ENCODE measurements at regions not wholly inside any gene's neighbourhood (a gene's known extent, or its start where the extent isn't known, plus 50 kb on each side); places are given as distances from the start of the nearest gene placed in this dataset.

GRCh38 chr17:12522743-12523183 is 142.9 kb upstream of the MYOCD start:
- FAIRE-seq: no peak
- DNase-seq (ENCODE audit: low spot score): peak; percentile 87

GRCh38 chr17:12523244-12523643 is 142.4 kb upstream of the MYOCD start:
- DNase-seq (ENCODE audit: low spot score) (no peak), FAIRE-seq (no peak)

GRCh38 chr17:12528036-12528435 is 137.7 kb upstream of the MYOCD start:
- DNase-seq (ENCODE audit: low spot score) (no peak), FAIRE-seq (no peak)

- no peak for DNase-seq (ENCODE audit: low spot score)
- no peak for FAIRE-seq
Observed at GRCh38 chr17:12530161-12530560, 135.5 kb upstream of the MYOCD start.

DNA sequence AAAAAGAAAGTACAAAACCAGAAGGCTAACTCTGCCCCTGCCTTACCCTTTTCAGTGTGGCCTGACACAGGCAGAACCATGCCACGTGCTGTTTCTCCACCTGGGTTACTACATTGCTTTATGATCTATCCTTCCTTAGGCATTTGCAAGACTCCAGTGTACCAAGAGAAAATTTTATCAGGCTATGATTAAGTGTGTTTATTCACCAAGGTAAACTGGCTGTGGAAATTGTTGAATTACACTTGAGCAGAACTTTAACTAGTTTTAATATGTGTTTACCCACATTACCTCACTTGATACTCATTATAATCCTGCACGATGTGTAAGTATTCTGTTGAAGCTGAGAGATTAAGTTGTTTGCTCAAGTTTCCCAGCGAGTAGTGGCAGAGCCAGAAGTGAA is 129.7 kb upstream of the MYOCD start:
- DNase-seq (ENCODE audit: low spot score): no peak
- FAIRE-seq: no peak

GRCh38 chr17:12536472-12536871 is 129.2 kb upstream of the MYOCD start:
- FAIRE-seq (no peak), DNase-seq (ENCODE audit: low spot score) (no peak)

- FAIRE-seq (no peak), DNase-seq (ENCODE audit: low spot score) (no peak)
Observed at GRCh38 chr17:12537436-12537835, 128.3 kb upstream of the MYOCD start.

DNA sequence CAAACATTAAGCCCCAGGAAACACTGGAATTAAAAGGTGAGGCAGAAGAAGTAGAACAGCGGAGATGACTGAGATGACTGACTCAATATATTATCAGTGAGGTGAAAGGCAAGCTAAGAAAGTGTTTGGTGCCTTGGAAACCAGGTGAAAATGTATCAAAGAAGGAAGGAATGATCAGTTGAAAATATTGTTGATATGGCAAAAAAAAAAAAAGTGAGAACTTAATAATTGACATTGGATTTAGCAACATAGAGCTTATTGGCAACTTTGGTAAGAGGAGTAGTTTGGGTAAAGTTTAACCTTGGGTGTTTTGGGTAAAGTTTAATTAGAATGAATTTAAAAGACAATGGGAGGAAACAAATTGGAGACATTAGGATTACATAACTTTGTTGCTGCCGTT is 127.7 kb upstream of the MYOCD start:
- FAIRE-seq: no peak
- DNase-seq (ENCODE audit: low spot score): no peak

DNA sequence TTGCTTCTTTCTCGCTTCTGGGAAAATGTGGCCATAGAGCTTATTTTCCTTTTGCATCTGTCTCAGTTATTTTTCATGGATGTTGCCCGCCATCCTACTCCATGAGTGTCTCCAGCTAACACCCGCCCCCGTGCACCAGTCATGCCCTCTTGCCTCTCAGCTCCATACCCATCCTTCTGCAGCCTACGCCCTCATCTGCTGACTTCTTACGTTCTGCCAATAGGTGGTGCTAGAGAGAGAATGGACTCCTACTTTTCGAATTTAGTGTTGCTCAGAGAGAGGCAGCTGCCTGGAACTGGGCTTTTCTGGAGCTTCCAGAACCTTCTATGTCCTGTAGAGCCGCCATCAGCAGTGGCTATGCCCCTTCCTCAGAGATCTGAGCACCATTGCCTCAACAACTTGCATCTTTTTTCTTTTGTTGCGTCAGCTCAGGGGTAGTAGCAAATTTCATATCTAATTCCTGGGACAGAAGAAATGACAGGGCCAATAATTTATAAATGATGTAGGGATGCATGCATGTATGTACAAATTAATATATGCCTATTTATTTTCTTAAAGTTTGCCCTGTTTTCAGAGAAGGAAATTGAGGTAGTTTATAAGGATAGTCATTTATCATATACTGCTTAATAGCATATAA is 119.7 kb upstream of the MYOCD start:
- FAIRE-seq (no peak), DNase-seq (ENCODE audit: low spot score) (peak; percentile 46)

DNA sequence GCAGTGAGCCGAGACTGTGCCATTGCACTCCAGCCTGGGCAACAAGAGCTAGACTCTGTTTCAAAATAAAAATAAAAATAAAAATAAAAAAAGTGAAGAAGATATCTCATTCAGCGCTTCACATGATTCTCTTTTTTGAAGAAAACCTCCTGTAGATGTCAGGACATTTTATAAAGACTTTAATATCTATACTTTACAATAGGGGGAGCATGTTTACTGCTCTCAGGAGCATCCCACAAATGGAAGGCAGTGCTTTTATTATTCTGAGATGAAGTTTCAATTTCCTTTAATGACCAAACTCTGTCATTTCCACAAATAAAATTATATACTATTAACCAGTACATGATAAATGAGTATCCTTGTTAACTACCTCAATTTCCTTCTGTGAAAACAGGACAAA is 118.7 kb upstream of the MYOCD start:
- DNase-seq (ENCODE audit: low spot score) (no peak), FAIRE-seq (no peak)

DNA sequence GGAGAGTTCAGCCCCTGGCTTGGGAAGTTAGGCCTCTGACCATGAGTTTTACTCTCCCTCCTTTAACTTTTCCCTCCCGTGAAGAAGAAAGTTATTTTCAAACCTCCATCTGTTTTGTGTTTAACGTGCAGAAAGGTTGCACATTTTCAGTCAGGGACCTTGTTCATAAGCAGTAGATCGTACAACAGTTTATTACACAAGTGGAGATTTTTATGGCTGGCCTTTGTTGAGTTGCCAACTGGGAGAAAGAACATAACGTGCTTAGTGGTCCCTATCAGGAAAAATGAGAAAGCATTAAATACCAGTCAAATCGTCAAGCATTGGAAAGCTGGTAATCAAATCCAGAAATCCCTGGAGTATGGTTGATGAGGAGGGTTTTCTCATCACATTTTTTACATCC is 117.9 kb upstream of the MYOCD start:
- no peak for FAIRE-seq
- DNase-seq (ENCODE audit: low spot score): no peak

DNA sequence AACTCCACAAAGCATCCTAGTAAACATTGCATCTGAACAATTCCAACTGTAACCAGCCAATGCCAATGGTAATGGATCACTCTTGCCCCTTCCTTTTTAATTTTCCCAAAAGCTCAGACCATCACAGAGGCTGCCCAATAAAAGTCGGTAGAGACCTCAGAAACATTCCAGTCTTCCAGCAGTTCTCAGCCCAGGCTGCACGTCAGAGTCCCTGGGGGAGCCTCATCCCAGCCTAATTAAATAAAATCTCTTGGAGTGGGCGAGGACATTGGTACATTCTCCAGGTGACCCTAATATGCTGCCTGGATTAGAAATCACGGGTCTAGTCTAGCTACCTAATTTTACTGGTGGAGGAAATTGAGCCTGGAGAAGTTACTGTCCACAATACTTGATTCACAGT is 117.1 kb upstream of the MYOCD start:
- no peak for FAIRE-seq
- no peak for DNase-seq (ENCODE audit: low spot score)

GRCh38 chr17:12549499-12550041 is 116.1 kb upstream of the MYOCD start:
- no peak for FAIRE-seq
- DNase-seq (ENCODE audit: low spot score): no peak

GRCh38 chr17:12553625-12554024 is 112.1 kb upstream of the MYOCD start:
- no peak for FAIRE-seq
- no peak for DNase-seq (ENCODE audit: low spot score)

DNA sequence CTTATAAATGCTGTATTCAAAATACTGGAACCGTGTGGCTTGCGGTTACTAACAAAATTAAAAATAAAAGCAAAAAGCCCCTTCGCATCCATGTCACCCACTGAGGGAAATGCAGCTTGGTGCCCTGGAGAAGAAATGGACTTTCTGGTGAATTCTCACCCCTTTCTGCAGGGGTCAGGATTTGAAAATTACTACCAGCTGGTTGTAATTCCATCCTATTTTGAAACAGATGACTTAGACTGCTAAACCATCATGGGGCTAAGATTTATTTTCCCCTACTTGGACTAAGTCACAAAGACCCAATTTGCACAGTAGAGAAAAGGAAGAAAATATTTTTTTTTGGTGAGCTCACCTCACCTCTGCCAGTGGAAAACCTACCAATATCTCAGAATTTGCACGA is 111.4 kb upstream of the MYOCD start:
- no peak for DNase-seq (ENCODE audit: low spot score)
- FAIRE-seq: no peak

- FAIRE-seq: no peak
- no peak for DNase-seq (ENCODE audit: low spot score)
Observed at GRCh38 chr17:12566291-12566690, 99.4 kb upstream of the MYOCD start.

DNA sequence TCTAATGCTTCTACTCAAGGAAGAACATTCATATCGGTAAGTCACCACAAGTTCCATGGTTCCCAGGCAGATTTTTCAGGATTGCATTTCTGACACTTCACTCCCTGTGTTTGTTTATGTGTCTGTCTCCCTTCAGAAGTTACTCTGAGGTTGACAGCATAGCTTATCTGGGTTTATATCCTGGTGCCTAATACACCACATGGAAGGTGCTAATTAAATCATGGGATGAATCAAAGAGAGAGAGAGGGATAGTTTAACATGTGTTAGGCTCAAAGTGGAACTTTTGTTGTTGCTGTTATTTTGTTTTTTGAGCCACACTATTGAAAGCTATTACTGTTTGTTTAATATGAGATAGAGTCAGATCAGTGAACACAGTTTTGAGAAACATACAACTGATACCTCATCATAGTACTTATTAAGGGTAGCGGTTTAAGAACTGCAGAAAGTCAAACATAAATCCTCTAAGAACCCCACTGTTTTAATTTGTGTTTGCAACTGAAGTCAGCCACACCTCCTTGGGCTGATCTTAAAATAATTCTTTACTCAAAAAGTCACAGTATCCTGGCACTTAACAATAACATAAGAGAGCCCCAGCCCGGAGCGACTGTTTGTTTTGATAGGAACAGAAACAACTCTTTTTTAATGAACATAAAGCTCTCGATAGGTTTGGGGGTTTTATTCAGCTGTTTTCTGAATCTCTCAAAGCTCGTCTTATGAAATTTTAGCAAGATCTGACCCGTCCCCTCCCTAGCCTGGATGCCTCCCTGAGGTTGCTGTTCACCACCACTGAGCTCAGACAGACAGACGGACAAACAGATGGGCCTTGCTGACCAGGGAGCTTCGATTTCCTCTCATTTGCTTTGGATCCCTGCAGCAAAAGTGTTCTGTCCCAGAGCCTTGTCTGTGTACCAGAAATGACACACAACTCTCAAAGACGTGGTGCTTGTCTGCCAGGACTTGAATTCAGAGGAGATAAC is 98.3 kb upstream of the MYOCD start:
- FAIRE-seq (no peak), DNase-seq (ENCODE audit: low spot score) (no peak)

DNA sequence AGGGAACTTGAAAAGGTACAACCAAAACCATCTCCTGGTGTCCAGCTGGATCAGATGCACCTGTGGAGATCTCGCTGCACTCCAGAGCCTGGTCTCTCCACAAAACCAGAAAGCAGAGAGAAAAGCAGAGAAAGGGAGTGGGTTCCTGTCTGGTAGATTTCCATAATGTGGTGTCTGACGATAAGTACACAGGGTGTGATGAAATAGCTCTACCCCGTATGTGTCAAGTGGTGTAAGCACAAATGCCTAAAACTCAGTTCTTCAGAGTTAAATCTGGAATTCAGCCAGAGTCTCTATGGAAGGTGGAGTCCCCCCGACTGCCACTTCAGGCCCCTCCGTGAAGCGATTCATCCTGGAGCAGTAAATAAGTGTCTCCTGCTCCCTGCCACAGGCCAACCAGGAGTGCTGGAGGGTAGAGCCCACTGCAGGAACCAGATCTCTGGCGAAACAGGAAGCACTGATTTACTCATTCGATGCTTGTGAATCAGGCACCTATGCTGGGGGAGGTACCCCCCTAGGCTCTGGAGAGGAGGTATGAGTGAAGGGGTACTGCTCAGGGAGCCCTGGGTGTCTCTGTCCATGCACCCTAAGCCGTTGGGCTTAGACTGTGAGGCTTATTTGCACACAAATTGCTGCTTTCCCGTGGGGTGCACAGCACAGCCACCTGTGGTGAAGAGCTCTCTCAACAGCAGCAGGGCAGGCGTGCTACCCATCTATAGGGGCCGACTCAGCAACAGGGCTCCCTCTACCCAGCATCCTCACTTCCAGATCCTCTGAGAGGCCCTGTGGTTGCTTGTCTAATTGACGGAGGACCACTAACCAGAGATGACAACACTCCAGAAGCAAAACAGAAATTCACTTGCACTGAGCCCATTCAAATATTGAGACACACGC is 97.1 kb upstream of the MYOCD start:
- DNase-seq (ENCODE audit: low spot score) (no peak), FAIRE-seq (no peak)

DNA sequence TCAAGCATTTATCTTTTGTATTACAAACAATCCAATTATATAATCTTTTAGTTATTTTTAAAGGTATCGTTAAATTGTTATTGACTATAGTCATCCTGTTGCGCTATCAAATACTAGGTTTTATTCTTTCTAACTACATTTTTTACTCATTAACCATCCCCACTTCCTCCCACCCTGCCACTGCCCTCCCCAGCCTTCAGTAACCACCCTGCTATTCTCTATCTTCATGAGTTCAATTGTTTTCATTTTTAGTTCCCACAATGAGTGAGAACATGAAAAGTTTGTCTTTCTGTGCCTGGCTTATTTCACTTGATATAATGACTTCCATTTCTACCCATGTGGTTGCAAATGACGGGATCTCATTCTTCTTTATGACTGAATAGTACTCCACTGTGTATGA is 94.1 kb upstream of the MYOCD start:
- FAIRE-seq: no peak
- DNase-seq (ENCODE audit: low spot score): no peak

GRCh38 chr17:12574525-12574924 is 91.2 kb upstream of the MYOCD start:
- no peak for FAIRE-seq
- no peak for DNase-seq (ENCODE audit: low spot score)

DNA sequence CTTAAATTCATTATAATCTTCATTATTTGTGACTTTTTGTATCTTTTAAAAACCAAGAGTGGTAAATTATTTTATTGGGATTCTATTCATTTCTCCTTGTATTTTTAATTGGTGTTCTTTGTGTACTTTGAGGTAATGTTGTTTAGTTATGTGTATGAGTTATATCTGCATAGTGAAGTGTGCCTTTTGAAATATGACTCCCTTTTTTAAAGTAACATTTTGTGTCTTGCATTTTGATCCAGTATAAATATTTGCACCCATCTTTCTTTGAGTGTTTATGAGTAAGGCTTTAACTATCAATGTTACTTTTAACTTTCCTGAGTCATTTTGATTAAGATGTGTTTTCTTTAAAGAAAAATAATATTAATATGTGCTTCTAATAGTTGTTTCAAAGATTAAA is 90.0 kb upstream of the MYOCD start:
- no peak for FAIRE-seq

More for the DNA sequence above, 90.0 kb upstream of the MYOCD start:
- no peak for DNase-seq (ENCODE audit: low spot score)
